Thymus (tissue), 11 donors: ENCODE measurements at regions not wholly inside any gene's neighbourhood (a gene's known extent, or its start where the extent isn't known, plus 50 kb on each side); places are given as distances from the start of the nearest gene placed in this dataset.

Experiments used
- DNase-seq, 9 donors: peaks; one replicate each; pipeline ENCODE4 v3.0.0-alpha.2; 2013; ENCODE audit warnings: low spot score in 9 of 9, low read depth in 6 of 9, missing footprints in 1 of 9
- H3K27ac ChIP-seq, 2 donors: one replicate each; pipeline ENCODE4 v1.5.1; 2013; ENCODE audit warnings: control low read depth in 1 of 2, low read depth in 1 of 2, low read length in 1 of 2, mild to moderate bottlenecking in 1 of 2, moderate library complexity in 1 of 2
- H3K27me3 ChIP-seq, 2 donors: one replicate each; pipeline ENCODE4 v1.5.1; 2013; ENCODE audit warnings: low read length in 1 of 2; ENCODE audit not compliant: control insufficient read depth in 2 of 2, insufficient read depth in 1 of 2
- H3K36me3 ChIP-seq, 2 donors: one replicate each; pipeline ENCODE4 v1.5.1; 2013; ENCODE audit warnings: low read length in 1 of 2, mild to moderate bottlenecking in 1 of 2, moderate library complexity in 1 of 2; ENCODE audit not compliant: control insufficient read depth in 2 of 2, insufficient read depth in 2 of 2
- H3K4me1 ChIP-seq, 2 donors: one replicate each; pipeline ENCODE4 v1.5.1; 2013; ENCODE audit warnings: low read length in 2 of 2; ENCODE audit not compliant: control insufficient read depth in 2 of 2, insufficient read depth in 2 of 2
- H3K4me3 ChIP-seq, 2 donors: one replicate each; pipeline ENCODE4 v1.5.1; 2013; ENCODE audit warnings: low read length in 2 of 2, control low read depth in 1 of 2, mild to moderate bottlenecking in 1 of 2
- H3K9me3 ChIP-seq, 2 donors: one replicate each; pipeline ENCODE4 v1.5.1; 2013; ENCODE audit warnings: low read length in 1 of 2, mild to moderate bottlenecking in 1 of 2; ENCODE audit not compliant: control insufficient read depth in 2 of 2, insufficient read depth in 1 of 2
- WGBS: extraction: QIAGEN DNeasy Blood & Tissue Kit; methylation state at CpG from one replicate; pipeline ENCODE4 v1.1.7; 2013; 5-methylcytosine and 5-hydroxymethylcytosine counted together
- donor health status: healthy.

DNA sequence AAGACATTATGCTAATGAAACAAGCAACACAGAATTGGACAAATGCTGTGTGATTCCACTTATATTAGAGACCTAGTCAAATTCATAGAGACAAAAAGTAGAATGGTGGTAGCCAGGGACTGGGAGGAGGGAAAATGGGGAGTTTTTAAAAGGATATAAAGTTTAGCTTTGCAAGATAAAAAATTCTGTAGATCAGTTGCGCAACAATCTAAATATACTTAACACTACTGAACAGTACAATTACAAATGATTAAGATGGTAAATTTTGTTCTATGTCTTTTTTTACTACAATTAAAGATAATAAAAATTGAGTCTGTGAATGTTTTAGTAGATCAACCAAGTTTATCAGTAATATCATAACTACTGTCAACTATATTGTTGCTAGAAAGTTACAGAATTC is 340.1 kb upstream of the PDZRN3 start:
- Histone ChIP-seq H3K27me3 (no peaks in the 10 kb centered on the region), H3K36me3 (no peaks in the 10 kb centered on the region), H3K9me3 (no peaks in the 10 kb centered on the region), H3K4me3 (no peak overlapping the region), H3K27ac (no peak overlapping the region), H3K4me1 (no peaks in the 10 kb centered on the region)
- WGBS = 100% methylated on average over 1 of the region's 1 CpG
- no peak for DNase-seq

GRCh38 chr3:73955494-73956070 is 330.8 kb upstream of the PDZRN3 start:
- Histone ChIP-seq H3K36me3 (no peaks in the 10 kb centered on the region), H3K9me3 (no peaks in the 10 kb centered on the region), H3K4me1 (no peaks in the 10 kb centered on the region), H3K4me3 (no peak overlapping the region), H3K27ac (no peak overlapping the region), H3K27me3 (no peaks in the 10 kb centered on the region)
- DNase-seq = no peak
- 87% methylated on average over 2 of the region's 2 CpGs for WGBS

- H3K36me3 ChIP-seq = no peaks in the 10 kb centered on the region
- 61% methylated on average over 1 of the region's 1 CpG for WGBS
- no peak overlapping the region for H3K4me3 ChIP-seq
- H3K27me3 ChIP-seq = no peaks in the 10 kb centered on the region
- no peaks in the 10 kb centered on the region for H3K4me1 ChIP-seq
- H3K9me3 ChIP-seq = no peaks in the 10 kb centered on the region
- no peak overlapping the region for H3K27ac ChIP-seq
- DNase-seq = no peak
Measured at GRCh38 chr3:73954506-73954905, 329.8 kb upstream of the PDZRN3 start.

GRCh38 chr3:73952781-73953180 is 328.0 kb upstream of the PDZRN3 start:
- WGBS = 89% methylated on average over 1 of the region's 1 CpG
- DNase-seq = no peak
- H3K9me3 ChIP-seq = no peaks in the 10 kb centered on the region

GRCh38 chr3:73950865-73951558 is 326.3 kb upstream of the PDZRN3 start:
- 74% methylated on average over 4 of the region's 4 CpGs for WGBS
- no peaks in the 10 kb centered on the region for H3K27me3 ChIP-seq
- H3K4me1 ChIP-seq = no peaks in the 10 kb centered on the region
- no peaks in the 10 kb centered on the region for H3K36me3 ChIP-seq
- H3K4me3 ChIP-seq = no peak overlapping the region
- no peaks in the 10 kb centered on the region for H3K9me3 ChIP-seq
- DNase-seq = no peak
- no peak overlapping the region for H3K27ac ChIP-seq

More at GRCh38 chr3:73952781-73953180, 328.0 kb upstream of the PDZRN3 start:
- Histone ChIP-seq H3K27ac (no peak overlapping the region), H3K4me3 (no peak overlapping the region), H3K4me1 (no peaks in the 10 kb centered on the region), H3K36me3 (no peaks in the 10 kb centered on the region), H3K27me3 (no peaks in the 10 kb centered on the region)

DNA sequence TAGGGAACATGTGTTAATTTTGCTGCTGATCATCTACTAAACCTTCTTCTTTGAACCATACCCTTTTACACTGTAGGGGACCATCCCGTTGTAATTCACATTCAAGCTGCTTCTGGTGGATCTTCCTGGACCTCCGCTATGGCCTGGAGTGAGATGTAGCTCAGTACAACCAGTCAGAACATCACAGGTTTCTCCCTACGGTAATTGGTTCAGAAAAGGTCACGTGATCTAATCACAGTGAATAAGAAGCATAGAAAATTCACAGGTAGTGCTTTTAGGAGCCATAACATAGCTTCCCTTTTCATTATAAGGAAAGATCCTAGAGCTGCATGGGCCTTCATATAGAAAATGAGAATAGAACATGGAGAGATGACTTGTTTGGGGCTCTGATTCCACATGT is 320.8 kb upstream of the PDZRN3 start:
- no peaks in the 10 kb centered on the region for H3K4me1 ChIP-seq
- WGBS = 91% methylated on average over 4 of the region's 4 CpGs

DNA sequence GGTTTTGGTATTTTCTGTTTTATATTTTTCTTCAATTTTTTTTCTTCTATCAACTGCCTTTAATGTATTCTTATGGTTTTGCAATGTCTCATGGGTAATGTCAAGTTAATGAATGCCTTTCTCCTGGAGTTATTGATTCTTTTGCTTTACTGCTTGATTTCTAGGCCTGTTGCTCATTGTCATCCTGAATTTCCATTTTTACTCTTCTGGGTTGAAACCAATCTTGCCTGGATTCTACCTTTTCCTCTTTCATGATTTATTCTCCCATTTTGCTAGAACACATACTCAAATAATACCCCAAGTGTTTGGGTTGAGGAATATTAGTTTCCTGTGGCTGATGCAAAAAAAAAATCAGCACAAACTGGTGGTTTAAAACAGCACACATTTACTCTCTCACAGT is 315.2 kb upstream of the PDZRN3 start:
- no peak overlapping the region for H3K27ac ChIP-seq
- H3K4me3 ChIP-seq = no peak overlapping the region
- no peaks in the 10 kb centered on the region for H3K36me3 ChIP-seq
- H3K9me3 ChIP-seq = peaks cover 0 to 2% of the 10 kb centered on the region in 2 donors
- no peaks in the 10 kb centered on the region for H3K4me1 ChIP-seq
- H3K27me3 ChIP-seq = no peaks in the 10 kb centered on the region
- DNase-seq = no peak

More for the DNA sequence above, 320.8 kb upstream of the PDZRN3 start:
- H3K27me3 ChIP-seq = no peaks in the 10 kb centered on the region
- no peak for DNase-seq
- no peak overlapping the region for H3K27ac ChIP-seq
- H3K36me3 ChIP-seq = no peaks in the 10 kb centered on the region
- peaks cover 0 to 2% of the 10 kb centered on the region in 2 donors for H3K9me3 ChIP-seq
- H3K4me3 ChIP-seq = no peak overlapping the region

GRCh38 chr3:73933585-73933984 is 308.8 kb upstream of the PDZRN3 start:
- no peaks in the 10 kb centered on the region for H3K4me1 ChIP-seq
- no peaks in the 10 kb centered on the region for H3K9me3 ChIP-seq
- H3K4me3 ChIP-seq = no peak overlapping the region
- 73% methylated on average over 3 of the region's 3 CpGs for WGBS
- DNase-seq = no peak
- no peak overlapping the region for H3K27ac ChIP-seq
- no peaks in the 10 kb centered on the region for H3K27me3 ChIP-seq
- no peaks in the 10 kb centered on the region for H3K36me3 ChIP-seq

DNA sequence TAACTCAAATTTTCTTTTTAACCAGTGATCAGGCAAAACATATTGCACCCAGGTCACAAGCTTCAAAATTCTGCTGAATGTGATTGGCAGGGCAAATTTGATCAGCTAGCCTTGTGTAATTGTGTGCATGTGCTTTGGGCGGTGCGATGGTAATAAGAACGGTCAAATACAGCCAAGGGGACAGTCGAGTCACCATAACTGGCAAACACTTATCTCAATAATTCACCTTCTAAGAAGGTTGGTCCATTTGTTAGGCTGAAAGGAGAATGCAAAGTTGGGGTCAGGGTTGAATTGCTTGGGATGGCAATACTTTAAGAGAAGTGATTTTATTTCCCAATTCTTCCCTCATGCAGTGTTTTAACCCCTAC is 302.4 kb upstream of the PDZRN3 start:
- Histone ChIP-seq H3K36me3 (no peaks in the 10 kb centered on the region), H3K27ac (no peak overlapping the region), H3K27me3 (no peaks in the 10 kb centered on the region), H3K9me3 (no peaks in the 10 kb centered on the region), H3K4me3 (no peak overlapping the region), H3K4me1 (no peaks in the 10 kb centered on the region)
- DNase-seq = no peak
- WGBS = 67% methylated on average over 4 of the region's 4 CpGs
